ENCODE measurements at regions not wholly inside any gene's neighbourhood (a gene's known extent, or its start where the extent isn't known, plus 50 kb on each side); places are given as distances from the start of the nearest gene placed in this dataset.
A peak's percentile ranks its signal among the peaks of the same experiment; 100 is the strongest.

GRCh38 chr13:109870274-109870673 lies 83.9 kb upstream of the IRS2 start:
- H3K4me3 Mint-ChIP-seq, result no peak overlapping the region
- DNase-seq (no peak), ATAC-seq (ENCODE audit: low read depth in 2 of 2) (no peak)
- peaks cover 0 to 2% (median 0%) of the 10 kb centered on the region in 7 donors for H3K9me3 Mint-ChIP-seq
- no peaks in the 10 kb centered on the region for H3K36me3 Mint-ChIP-seq
- peaks cover 22 to 38% (median 37%) of the 10 kb centered on the region in 3 donors for H3K27me3 Mint-ChIP-seq
- H3K4me1 Mint-ChIP-seq, result peaks cover 0 to 5% (median 3%) of the 10 kb centered on the region in 3 donors
- H3K27ac Mint-ChIP-seq, result no peak overlapping the region

DNA sequence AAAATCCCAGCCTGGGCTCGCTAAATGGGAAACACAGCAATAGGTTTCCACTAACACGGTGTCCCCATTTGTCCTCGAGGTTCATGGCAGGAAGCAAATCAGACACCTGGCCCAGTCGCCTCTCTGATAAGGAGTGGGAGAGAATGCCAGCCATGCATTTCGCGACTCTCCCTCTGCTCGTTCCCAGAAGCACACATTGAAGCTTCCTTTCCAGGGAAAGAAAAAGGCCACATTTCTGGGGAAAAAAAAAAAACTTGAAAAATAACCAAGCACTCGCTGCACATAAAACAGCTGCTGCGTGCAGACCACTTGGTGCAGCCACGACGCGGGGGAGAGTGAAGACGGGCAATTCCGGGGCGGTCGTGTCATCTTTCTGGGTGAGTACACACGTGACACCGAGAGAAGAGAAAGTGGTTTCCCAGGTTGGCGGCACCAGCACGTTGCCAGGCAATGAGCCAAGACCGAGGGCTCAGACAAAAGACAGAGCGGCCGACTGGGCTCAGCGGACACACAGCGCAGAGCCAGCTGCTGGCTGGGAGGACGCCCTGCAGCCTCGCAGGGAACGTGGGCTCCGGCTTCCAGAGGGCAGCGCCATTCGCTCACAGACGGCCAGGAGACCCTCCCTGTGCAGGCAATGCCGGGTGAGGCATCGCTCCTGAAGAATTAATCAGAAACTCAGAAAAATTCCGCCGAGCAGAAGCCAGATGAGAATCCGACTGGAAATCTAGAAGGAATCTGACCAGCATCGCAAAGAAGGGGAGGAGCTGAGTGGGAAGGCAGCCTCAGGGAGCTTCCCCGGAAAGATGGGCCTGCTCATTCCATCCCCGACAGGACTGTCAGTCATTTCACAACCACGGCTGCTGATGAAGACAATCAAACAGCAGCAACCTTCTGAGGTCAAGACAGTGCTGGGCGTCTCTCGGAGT lies 83.2 kb upstream of the IRS2 start:
- peak in 1 of 2 donors; percentile 28 for ATAC-seq (ENCODE audit: low read depth in 2 of 2)
- H3K4me3 Mint-ChIP-seq, result peak overlapping the region in 6 of 8 donors; percentile 32 to 85 (median 68)
- peaks cover 0 to 5% (median 3%) of the 10 kb centered on the region in 3 donors for H3K4me1 Mint-ChIP-seq
- DNase-seq, result no peak
- H3K27ac Mint-ChIP-seq, result peak overlapping the region in 1 of 6 donors; percentile 5
- H3K36me3 Mint-ChIP-seq, result no peaks in the 10 kb centered on the region
- peaks cover 22 to 37% (median 33%) of the 10 kb centered on the region in 3 donors for H3K27me3 Mint-ChIP-seq
- H3K9me3 Mint-ChIP-seq, result peaks cover 0 to 2% (median 0%) of the 10 kb centered on the region in 7 donors

DNA sequence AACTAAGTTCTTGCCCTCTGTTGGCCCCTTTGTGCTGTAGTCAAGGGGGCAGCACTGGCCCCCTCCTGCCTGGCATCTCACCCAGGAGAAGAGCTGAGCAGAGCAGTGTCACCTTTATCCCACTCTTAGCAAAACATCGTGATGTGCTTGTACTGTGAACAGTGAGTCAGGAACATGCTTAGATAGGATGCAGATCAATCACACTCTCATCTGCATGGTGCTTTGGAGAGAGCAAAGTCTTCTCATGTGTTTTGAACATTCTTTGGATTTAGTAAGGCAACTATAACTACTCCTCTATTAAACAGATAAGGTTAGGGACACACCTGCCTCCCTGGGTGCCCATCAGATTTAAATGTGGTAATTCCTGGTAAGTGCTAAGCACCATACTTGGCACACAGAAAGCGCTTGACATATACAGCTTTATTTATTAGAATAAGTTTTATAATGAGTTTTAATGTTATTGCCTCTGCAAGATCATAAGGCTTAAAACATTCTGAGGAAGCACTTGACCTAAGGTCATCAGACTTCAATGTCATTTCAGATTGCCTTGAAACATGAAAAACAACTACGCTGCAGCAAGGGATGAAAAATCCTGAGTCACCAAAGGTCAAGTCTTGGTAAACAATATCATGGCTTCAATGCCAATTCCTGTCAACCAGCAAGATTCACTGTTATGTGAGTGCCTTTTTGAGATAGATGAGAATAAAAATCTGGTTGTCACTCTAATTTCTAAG lies 82.4 kb upstream of the IRS2 start:
- H3K36me3 Mint-ChIP-seq, result no peaks in the 10 kb centered on the region
- DNase-seq (no peak), ATAC-seq (ENCODE audit: low read depth in 2 of 2) (no peak)
- H3K27me3 Mint-ChIP-seq, result peaks cover 17 to 32% (median 26%) of the 10 kb centered on the region in 3 donors
- peaks cover 0 to 2% (median 0%) of the 10 kb centered on the region in 7 donors for H3K9me3 Mint-ChIP-seq
- H3K4me3 Mint-ChIP-seq, result no peak overlapping the region
- H3K4me1 Mint-ChIP-seq, result peaks cover 0 to 5% (median 3%) of the 10 kb centered on the region in 3 donors
- H3K27ac Mint-ChIP-seq, result peak overlapping the region in 1 of 6 donors; percentile 33

GRCh38 chr13:109867766-109868165 lies 81.4 kb upstream of the IRS2 start:
- H3K36me3 Mint-ChIP-seq, result no peaks in the 10 kb centered on the region
- H3K27ac Mint-ChIP-seq, result peak overlapping the region in 1 of 6 donors; percentile 5
- peaks cover 0 to 2% (median 0%) of the 10 kb centered on the region in 7 donors for H3K9me3 Mint-ChIP-seq
- H3K4me1 Mint-ChIP-seq, result peaks cover 0 to 5% (median 3%) of the 10 kb centered on the region in 3 donors
- H3K27me3 Mint-ChIP-seq, result peaks cover 23 to 33% (median 30%) of the 10 kb centered on the region in 3 donors
- no peak overlapping the region for H3K4me3 Mint-ChIP-seq
- ATAC-seq (ENCODE audit: low read depth in 2 of 2) (no peak), DNase-seq (no peak)

- H3K4me3 Mint-ChIP-seq, result no peak overlapping the region
Observed at GRCh38 chr13:109862627-109863026, 76.2 kb upstream of the IRS2 start.

DNA sequence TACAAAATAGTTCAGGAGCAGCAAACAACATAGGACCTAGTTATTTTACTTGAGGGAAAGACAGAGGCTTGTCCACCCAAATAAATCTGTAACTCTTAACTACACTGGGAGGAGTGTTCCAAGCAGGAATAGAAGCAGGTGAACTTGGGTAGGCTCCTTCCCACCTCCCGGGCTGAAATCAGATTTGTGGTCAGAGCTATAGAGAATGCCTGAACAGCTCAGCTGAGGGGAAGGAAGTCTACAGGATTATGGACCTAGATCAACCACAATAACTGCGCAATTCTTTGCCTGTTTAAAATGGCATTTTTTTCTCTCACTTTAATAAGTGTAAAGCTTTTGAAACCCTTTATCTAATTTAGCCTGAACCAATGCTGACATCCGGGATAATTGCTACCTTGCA lies 73.5 kb upstream of the IRS2 start:
- Mint-ChIP-seq H3K4me1 (no peaks in the 10 kb centered on the region), H3K27me3 (peaks cover 35 to 60% (median 54%) of the 10 kb centered on the region in 3 donors), H3K9me3 (peaks cover 0 to 9% (median 0%) of the 10 kb centered on the region in 7 donors), H3K27ac (no peak overlapping the region), H3K36me3 (no peaks in the 10 kb centered on the region), H3K4me3 (no peak overlapping the region)
- ATAC-seq (ENCODE audit: low read depth in 2 of 2) (no peak), DNase-seq (no peak)

More at GRCh38 chr13:109862627-109863026, 76.2 kb upstream of the IRS2 start:
- Mint-ChIP-seq H3K9me3 (peaks cover 0 to 4% (median 0%) of the 10 kb centered on the region in 7 donors), H3K27me3 (peaks cover 22 to 57% (median 43%) of the 10 kb centered on the region in 3 donors), H3K36me3 (no peaks in the 10 kb centered on the region), H3K27ac (no peak overlapping the region), H3K4me1 (no peaks in the 10 kb centered on the region)
- DNase-seq, result no peak
- no peak for ATAC-seq (ENCODE audit: low read depth in 2 of 2)

- peak overlapping the region in 1 of 6 donors; percentile 5 for H3K27ac Mint-ChIP-seq
- DNase-seq (no peak), ATAC-seq (ENCODE audit: low read depth in 2 of 2) (no peak)
- H3K9me3 Mint-ChIP-seq, result peaks cover 0 to 9% (median 0%) of the 10 kb centered on the region in 7 donors
- H3K4me3 Mint-ChIP-seq, result no peak overlapping the region
- H3K36me3 Mint-ChIP-seq, result no peaks in the 10 kb centered on the region
- peaks cover 40 to 66% (median 59%) of the 10 kb centered on the region in 3 donors for H3K27me3 Mint-ChIP-seq
- H3K4me1 Mint-ChIP-seq, result no peaks in the 10 kb centered on the region
Observed at GRCh38 chr13:109859216-109859835, 72.9 kb upstream of the IRS2 start.

- ATAC-seq (ENCODE audit: low read depth in 2 of 2) (no peak), DNase-seq (no peak)
- Mint-ChIP-seq H3K36me3 (no peaks in the 10 kb centered on the region), H3K4me1 (no peaks in the 10 kb centered on the region), H3K27me3 (peaks cover 43 to 68% (median 63%) of the 10 kb centered on the region in 3 donors), H3K27ac (no peak overlapping the region), H3K4me3 (no peak overlapping the region), H3K9me3 (peaks cover 0 to 9% (median 0%) of the 10 kb centered on the region in 7 donors)
Observed at GRCh38 chr13:109858319-109858718, 71.9 kb upstream of the IRS2 start.

- no peaks in the 10 kb centered on the region for H3K36me3 Mint-ChIP-seq
- no peaks in the 10 kb centered on the region for H3K4me1 Mint-ChIP-seq
- no peak overlapping the region for H3K4me3 Mint-ChIP-seq
- DNase-seq (no peak), ATAC-seq (ENCODE audit: low read depth in 2 of 2) (no peak)
- no peak overlapping the region for H3K27ac Mint-ChIP-seq
- peaks cover 44 to 63% (median 61%) of the 10 kb centered on the region in 3 donors for H3K27me3 Mint-ChIP-seq
- H3K9me3 Mint-ChIP-seq, result peaks cover 0 to 7% (median 0%) of the 10 kb centered on the region in 7 donors
Observed at GRCh38 chr13:109857803-109858202, 71.4 kb upstream of the IRS2 start.

DNA sequence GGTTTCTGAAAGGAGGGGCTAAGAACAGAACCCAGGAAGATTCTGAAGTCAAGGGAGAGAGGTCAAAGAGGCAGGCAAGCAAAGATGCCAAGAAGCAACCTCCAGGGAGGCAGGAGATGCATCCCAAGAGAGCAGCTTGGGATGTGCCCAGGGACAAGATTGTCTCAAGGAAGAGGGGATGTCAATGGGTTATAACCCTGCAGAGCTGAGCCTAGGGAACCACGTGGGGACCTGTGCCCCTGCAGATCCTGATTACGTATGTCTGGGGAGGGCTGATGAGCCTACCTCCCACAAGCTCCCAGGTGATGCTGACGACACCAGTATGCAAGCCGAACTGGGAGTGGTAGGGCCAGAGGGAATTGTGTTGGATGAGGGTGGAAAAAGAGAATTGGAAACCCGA lies 70.9 kb upstream of the IRS2 start:
- peaks cover 46 to 59% (median 58%) of the 10 kb centered on the region in 3 donors for H3K27me3 Mint-ChIP-seq
- DNase-seq (no peak), ATAC-seq (ENCODE audit: low read depth in 2 of 2) (no peak)
- no peak overlapping the region for H3K4me3 Mint-ChIP-seq
- H3K4me1 Mint-ChIP-seq, result no peaks in the 10 kb centered on the region
- H3K27ac Mint-ChIP-seq, result no peak overlapping the region
- peaks cover 0 to 6% (median 0%) of the 10 kb centered on the region in 7 donors for H3K9me3 Mint-ChIP-seq
- no peaks in the 10 kb centered on the region for H3K36me3 Mint-ChIP-seq

- Mint-ChIP-seq H3K27ac (no peak overlapping the region), H3K36me3 (no peaks in the 10 kb centered on the region), H3K4me3 (no peak overlapping the region), H3K4me1 (no peaks in the 10 kb centered on the region), H3K27me3 (peaks cover 41 to 53% (median 49%) of the 10 kb centered on the region in 3 donors), H3K9me3 (peaks cover 0 to 6% (median 0%) of the 10 kb centered on the region in 7 donors)
- DNase-seq (no peak), ATAC-seq (ENCODE audit: low read depth in 2 of 2) (no peak)
Observed at GRCh38 chr13:109856350-109856749, 70.0 kb upstream of the IRS2 start.

DNA sequence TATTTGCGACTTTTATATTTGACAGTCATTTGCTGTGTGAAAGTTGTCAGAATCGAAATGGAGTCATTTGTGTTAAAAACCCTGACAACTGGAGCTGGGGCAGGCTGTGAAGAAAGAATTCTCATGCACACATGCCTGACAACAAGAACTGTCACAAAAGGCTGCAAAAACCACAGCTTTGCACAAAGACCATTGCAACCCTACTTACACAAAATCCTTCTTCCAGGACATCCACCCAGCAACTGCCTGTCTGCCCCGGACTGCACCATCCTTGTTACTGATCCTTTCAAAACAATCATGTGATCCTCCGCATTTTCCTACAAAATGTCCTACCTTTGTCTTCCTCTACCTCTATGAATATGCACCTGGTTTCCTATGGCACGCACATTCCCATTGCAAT lies 66.8 kb upstream of the IRS2 start:
- Mint-ChIP-seq H3K4me3 (no peak overlapping the region), H3K27ac (no peak overlapping the region), H3K27me3 (peaks cover 38 to 46% (median 43%) of the 10 kb centered on the region in 3 donors), H3K36me3 (no peaks in the 10 kb centered on the region), H3K4me1 (no peaks in the 10 kb centered on the region), H3K9me3 (peaks cover 0 to 5% (median 2%) of the 10 kb centered on the region in 7 donors)
- DNase-seq (no peak), ATAC-seq (ENCODE audit: low read depth in 2 of 2) (no peak)

DNA sequence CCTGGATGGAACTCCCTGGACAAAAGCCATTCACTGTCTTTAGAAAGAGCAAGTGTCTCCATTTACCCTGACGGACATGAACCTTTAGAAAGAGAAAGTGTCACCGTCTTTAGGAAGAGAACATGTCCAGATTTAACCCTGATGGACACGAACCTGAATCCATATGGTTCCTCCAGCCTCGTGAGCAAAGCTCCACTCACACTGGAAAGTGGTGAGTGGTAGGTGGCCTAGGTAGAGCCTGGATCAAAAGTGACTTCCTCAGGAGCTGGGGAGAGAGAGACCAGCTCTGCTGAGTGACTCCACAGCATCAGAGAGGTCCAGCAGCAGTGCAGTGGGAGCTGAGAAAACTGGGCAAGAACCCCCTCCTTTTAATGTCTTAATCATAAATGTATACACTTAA lies 59.8 kb upstream of the IRS2 start:
- Mint-ChIP-seq H3K27me3 (peaks cover 15 to 34% (median 29%) of the 10 kb centered on the region in 3 donors), H3K4me1 (no peaks in the 10 kb centered on the region), H3K27ac (no peak overlapping the region), H3K4me3 (no peak overlapping the region), H3K36me3 (no peaks in the 10 kb centered on the region), H3K9me3 (peaks cover 0 to 3% (median 0%) of the 10 kb centered on the region in 7 donors)
- no peak for ATAC-seq (ENCODE audit: low read depth in 2 of 2)
- no peak for DNase-seq
